ENCODE measurements at regions not wholly inside any gene's neighbourhood (a gene's known extent, or its start where the extent isn't known, plus 50 kb on each side); places are given as distances from the start of the nearest gene placed in this dataset.
A peak's percentile ranks its signal among the peaks of the same experiment; 100 is the strongest.

DNA sequence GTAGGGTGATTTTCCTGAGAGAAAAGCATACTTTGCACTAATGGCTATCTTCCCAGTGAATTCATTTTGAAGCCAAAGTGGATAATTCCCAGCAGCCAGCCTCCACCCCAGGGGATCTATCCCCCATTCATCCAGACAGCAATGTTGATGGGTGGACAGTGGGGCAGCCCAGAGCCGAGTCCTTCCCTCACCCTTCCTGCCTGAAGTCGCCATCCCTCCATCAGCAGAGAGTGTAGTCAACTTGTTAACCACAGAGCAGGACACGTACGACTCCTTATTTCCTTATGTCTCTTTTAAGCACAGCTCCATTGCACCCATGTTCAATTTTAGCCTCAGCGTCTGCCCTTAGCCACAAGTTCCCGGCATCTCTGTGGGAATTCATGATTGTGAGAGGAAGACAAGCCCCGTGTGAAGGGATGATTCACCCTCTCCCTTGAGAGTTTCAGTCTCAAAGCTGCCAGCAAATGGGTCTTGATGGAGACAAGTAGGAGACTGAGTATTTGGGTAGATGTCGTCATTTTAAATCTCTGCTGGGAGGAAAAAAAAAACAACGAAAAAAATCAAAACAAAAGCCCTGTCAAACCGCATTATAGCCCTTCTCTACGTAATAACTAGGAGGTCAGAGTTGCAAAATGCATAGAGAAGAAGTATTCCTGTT, 58.3 kb upstream of the MEDAG start (continued):
- TF ChIP-seq SCRT2 (tag by site-specific recombination; IDR thresholded peaks at IDR 0.05) (peak; percentile 61), ZNF629 (tag by site-specific recombination; IDR thresholded peaks at IDR 0.05) (peak; percentile 93), TRIM28 (IDR thresholded peaks at IDR 0.05; ENCODE audit: borderline replicate concordance, low read length) (peak; percentile 51; the same call in 1 of the 2 replicates), ZNF837 (tag by site-specific recombination; IDR thresholded peaks at IDR 0.05) (no peak), ZNF792 (tag by site-specific recombination; IDR thresholded peaks at IDR 0.05) (no peak), ZNF146 (tag by site-specific recombination; IDR thresholded peaks at IDR 0.05) (no peak), INSM2 (tag by site-specific recombination; IDR thresholded peaks at IDR 0.05) (peak; percentile 74), SCRT1 (tag by site-specific recombination; IDR thresholded peaks at IDR 0.05; ENCODE audit: borderline replicate concordance) (no peak), KLF9 (tag by site-specific recombination; IDR thresholded peaks at IDR 0.05; ENCODE audit: low read depth) (no peak), GLIS2 (tag by site-specific recombination; IDR thresholded peaks at IDR 0.05) (no peak), KLF17 (tag by site-specific recombination; IDR thresholded peaks at IDR 0.05) (no peak), ZNF660 (tag by site-specific recombination; IDR thresholded peaks at IDR 0.05) (no peak), OVOL3 (tag by site-specific recombination; IDR thresholded peaks at IDR 0.05) (no peak), ZNF335 (tag by site-specific recombination; conservative IDR thresholded peaks at IDR 0.05) (peak; percentile 58), HOXC10 (CRISPR knock-in tag; IDR thresholded peaks at IDR 0.05) (no peak), ZNF549 (tag by site-specific recombination; IDR thresholded peaks at IDR 0.05) (no peak), SP3 (tag by site-specific recombination; IDR thresholded peaks at IDR 0.05) (no peak), ZEB2 (tag by site-specific recombination; IDR thresholded peaks at IDR 0.05) (peak; percentile 75), ZNF140 (tag by site-specific recombination; IDR thresholded peaks at IDR 0.05) (no peak), ZNF670 (tag by site-specific recombination; IDR thresholded peaks at IDR 0.05; ENCODE audit: low read depth) (no peak), ZNF398 (tag by site-specific recombination; IDR thresholded peaks at IDR 0.05) (no peak), ZBTB1 (tag by site-specific recombination; IDR thresholded peaks at IDR 0.05) (no peak), ZNF112 (tag by site-specific recombination; IDR thresholded peaks at IDR 0.05) (no peak), ZBTB10 (tag by site-specific recombination; IDR thresholded peaks at IDR 0.05) (no peak), ZNF138 (tag by site-specific recombination; IDR thresholded peaks at IDR 0.05; ENCODE audit: borderline replicate concordance) (no peak), ZNF248 (tag by site-specific recombination; IDR thresholded peaks at IDR 0.05) (no peak), ZFP3 (tag by site-specific recombination; IDR thresholded peaks at IDR 0.05; ENCODE audit: low read depth) (no peak), ZNF558 (tag by site-specific recombination; IDR thresholded peaks at IDR 0.05) (no peak), ZNF654 (tag by site-specific recombination; IDR thresholded peaks at IDR 0.05; ENCODE audit: low read depth) (no peak)
- TF ChIP-seq, protein P1, sequence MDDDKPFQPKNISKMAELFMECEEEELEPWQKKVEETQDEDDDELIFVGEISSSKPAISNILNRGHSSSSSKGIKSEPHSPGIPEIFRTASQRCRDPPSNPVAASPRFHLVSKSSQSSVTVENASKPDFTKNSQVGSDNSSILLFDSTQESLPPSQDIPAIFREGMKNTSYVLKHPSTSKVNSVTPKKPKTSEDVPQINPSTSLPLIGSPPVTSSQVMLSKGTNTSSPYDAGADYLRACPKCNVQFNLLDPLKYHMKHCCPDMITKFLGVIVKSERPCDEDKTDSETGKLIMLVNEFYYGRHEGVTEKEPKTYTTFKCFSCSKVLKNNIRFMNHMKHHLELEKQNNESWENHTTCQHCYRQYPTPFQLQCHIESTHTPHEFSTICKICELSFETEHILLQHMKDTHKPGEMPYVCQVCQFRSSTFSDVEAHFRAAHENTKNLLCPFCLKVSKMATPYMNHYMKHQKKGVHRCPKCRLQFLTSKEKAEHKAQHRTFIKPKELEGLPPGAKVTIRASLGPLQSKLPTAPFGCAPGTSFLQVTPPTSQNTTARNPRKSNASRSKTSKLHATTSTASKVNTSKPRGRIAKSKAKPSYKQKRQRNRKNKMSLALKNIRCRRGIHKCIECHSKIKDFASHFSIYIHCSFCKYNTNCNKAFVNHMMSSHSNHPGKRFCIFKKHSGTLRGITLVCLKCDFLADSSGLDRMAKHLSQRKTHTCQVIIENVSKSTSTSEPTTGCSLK (tag by site-specific recombination; IDR thresholded peaks at IDR 0.05) = no peak
- TF ChIP-seq, protein P2, sequence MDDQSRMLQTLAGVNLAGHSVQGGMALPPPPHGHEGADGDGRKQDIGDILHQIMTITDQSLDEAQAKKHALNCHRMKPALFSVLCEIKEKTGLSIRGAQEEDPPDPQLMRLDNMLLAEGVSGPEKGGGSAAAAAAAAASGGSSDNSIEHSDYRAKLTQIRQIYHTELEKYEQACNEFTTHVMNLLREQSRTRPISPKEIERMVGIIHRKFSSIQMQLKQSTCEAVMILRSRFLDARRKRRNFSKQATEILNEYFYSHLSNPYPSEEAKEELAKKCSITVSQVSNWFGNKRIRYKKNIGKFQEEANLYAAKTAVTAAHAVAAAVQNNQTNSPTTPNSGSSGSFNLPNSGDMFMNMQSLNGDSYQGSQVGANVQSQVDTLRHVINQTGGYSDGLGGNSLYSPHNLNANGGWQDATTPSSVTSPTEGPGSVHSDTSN (CRISPR knock-in tag; IDR thresholded peaks at IDR 0.05) = no peak

Measured in HEK293 (cell line).